ENCODE measurements at regions not wholly inside any gene's neighbourhood (a gene's known extent, or its start where the extent isn't known, plus 50 kb on each side); places are given as distances from the start of the nearest gene placed in this dataset.
A peak's percentile ranks its signal among the peaks of the same experiment; 100 is the strongest.

- no peak for DNase-seq
These were observed 531.1 kb downstream of the ANXA1 start for GRCh38 chr9:73682789-73683188.

GRCh38 chr9:73683862-73684591, 532.4 kb downstream of the ANXA1 start:
- peak; percentile 11 for DNase-seq

- no peak for DNase-seq
These were observed 532.9 kb downstream of the ANXA1 start for GRCh38 chr9:73684601-73685000.

GRCh38 chr9:73685786-73686185, 534.1 kb downstream of the ANXA1 start:
- no peak for DNase-seq

- DNase-seq: no peak
These were observed 537.6 kb downstream of the ANXA1 start for GRCh38 chr9:73689051-73689870.

GRCh38 chr9:73701415-73702057, 549.9 kb downstream of the ANXA1 start:
- no peak for DNase-seq

- no peak for DNase-seq
These were observed 562.6 kb downstream of the ANXA1 start for GRCh38 chr9:73714294-73714693.

GRCh38 chr9:73715591-73715990, 563.9 kb downstream of the ANXA1 start:
- DNase-seq: no peak

GRCh38 chr9:73719660-73720059, 568.0 kb downstream of the ANXA1 start:
- no peak for DNase-seq

- no peak for DNase-seq
These were observed 568.9 kb downstream of the ANXA1 start for GRCh38 chr9:73720601-73721000.

- no peak for DNase-seq
These were observed 584.6 kb downstream of the ANXA1 start for GRCh38 chr9:73736270-73736669.

- no peak for DNase-seq
These were observed 587.3 kb downstream of the ANXA1 start for GRCh38 chr9:73738741-73739530.

- no peak for DNase-seq
These were observed 589.7 kb downstream of the ANXA1 start for GRCh38 chr9:73741316-73741715.

- no peak for DNase-seq
These were observed 590.7 kb downstream of the ANXA1 start for GRCh38 chr9:73742412-73742811.

GRCh38 chr9:73743826-73744225, 592.2 kb downstream of the ANXA1 start:
- no peak for DNase-seq

GRCh38 chr9:73745598-73745997, 593.9 kb downstream of the ANXA1 start:
- no peak for DNase-seq

- no peak for DNase-seq
These were observed 601.5 kb downstream of the ANXA1 start for GRCh38 chr9:73753171-73753570.

GRCh38 chr9:73761905-73762304, 610.2 kb downstream of the ANXA1 start:
- DNase-seq: no peak

GRCh38 chr9:73773896-73774295, 622.2 kb downstream of the ANXA1 start:
- DNase-seq: no peak

GRCh38 chr9:73775757-73776156, 624.1 kb downstream of the ANXA1 start:
- no peak for DNase-seq

GRCh38 chr9:73780916-73781315, 629.3 kb downstream of the ANXA1 start:
- no peak for DNase-seq

GRCh38 chr9:73782166-73782565, 630.5 kb downstream of the ANXA1 start:
- no peak for DNase-seq

- no peak for DNase-seq
These were observed 647.8 kb downstream of the ANXA1 start for GRCh38 chr9:73799446-73799845.
